Rectal smooth muscle tissue (tissue), 1 donor: ENCODE measurements at regions not wholly inside any gene's neighbourhood (a gene's known extent, or its start where the extent isn't known, plus 50 kb on each side); places are given as distances from the start of the nearest gene placed in this dataset.
A peak's percentile ranks its signal among the peaks of the same experiment; 100 is the strongest.

Source experiments
- H3K27ac ChIP-seq: one replicate; pipeline ENCODE4 v1.7.0; 2013; ENCODE audit warnings: low read depth, low read length, inconsistent platforms
- H3K27me3 ChIP-seq: one replicate; pipeline ENCODE4 v1.7.0; 2013; ENCODE audit warnings: low read length; ENCODE audit not compliant: control insufficient read depth, insufficient read depth
- H3K36me3 ChIP-seq: one replicate; pipeline ENCODE4 v1.7.0; 2013; ENCODE audit warnings: low read length; ENCODE audit not compliant: control insufficient read depth, insufficient read depth
- H3K4me1 ChIP-seq: one replicate; pipeline ENCODE4 v1.7.0; 2013; ENCODE audit warnings: low read length; ENCODE audit not compliant: control insufficient read depth, insufficient read depth
- H3K4me3 ChIP-seq: one replicate; pipeline ENCODE4 v1.7.0; 2013; ENCODE audit warnings: low read length
- H3K9ac ChIP-seq: one replicate; pipeline ENCODE4 v1.7.0; 2013; ENCODE audit warnings: low read length

- peaks cover 6% of the 10 kb centered on the region for H3K4me1 ChIP-seq
- H3K27ac ChIP-seq, result no peak overlapping the region
- no peak overlapping the region for H3K4me3 ChIP-seq
- no peaks in the 10 kb centered on the region for H3K27me3 ChIP-seq
- no peak overlapping the region for H3K9ac ChIP-seq
- H3K36me3 ChIP-seq, result no peaks in the 10 kb centered on the region
Observed at GRCh38 chr2:221715523-221716247, 143.6 kb upstream of the EPHA4 start.

- H3K4me3 ChIP-seq, result no peak overlapping the region
- no peaks in the 10 kb centered on the region for H3K36me3 ChIP-seq
- peak overlapping the region; percentile 67 for H3K27ac ChIP-seq
- peaks cover 9% of the 10 kb centered on the region for H3K4me1 ChIP-seq
- no peaks in the 10 kb centered on the region for H3K27me3 ChIP-seq
- H3K9ac ChIP-seq, result no peak overlapping the region
Observed at GRCh38 chr2:221710744-221711143, 138.6 kb upstream of the EPHA4 start.

- H3K36me3 ChIP-seq, result no peaks in the 10 kb centered on the region
- no peak overlapping the region for H3K4me3 ChIP-seq
- H3K4me1 ChIP-seq, result peaks cover 9% of the 10 kb centered on the region
- no peaks in the 10 kb centered on the region for H3K27me3 ChIP-seq
- no peak overlapping the region for H3K9ac ChIP-seq
- no peak overlapping the region for H3K27ac ChIP-seq
Observed at GRCh38 chr2:221708902-221709301, 136.8 kb upstream of the EPHA4 start.

GRCh38 chr2:221705185-221705877, 133.2 kb upstream of the EPHA4 start:
- Histone ChIP-seq H3K27ac (no peak overlapping the region), H3K36me3 (no peaks in the 10 kb centered on the region), H3K27me3 (no peaks in the 10 kb centered on the region), H3K9ac (no peak overlapping the region), H3K4me3 (no peak overlapping the region), H3K4me1 (peaks cover 3% of the 10 kb centered on the region)

- no peak overlapping the region for H3K27ac ChIP-seq
- no peak overlapping the region for H3K4me3 ChIP-seq
- peaks cover under 1% of the 10 kb centered on the region for H3K4me1 ChIP-seq
- H3K27me3 ChIP-seq, result no peaks in the 10 kb centered on the region
- no peaks in the 10 kb centered on the region for H3K36me3 ChIP-seq
- H3K9ac ChIP-seq, result no peak overlapping the region
Observed at GRCh38 chr2:221704442-221704841, 132.3 kb upstream of the EPHA4 start.

GRCh38 chr2:221693365-221693764, 121.3 kb upstream of the EPHA4 start:
- H3K27ac ChIP-seq, result no peak overlapping the region
- H3K4me3 ChIP-seq, result no peak overlapping the region
- no peaks in the 10 kb centered on the region for H3K36me3 ChIP-seq
- H3K27me3 ChIP-seq, result no peaks in the 10 kb centered on the region
- peaks cover 2% of the 10 kb centered on the region for H3K4me1 ChIP-seq
- no peak overlapping the region for H3K9ac ChIP-seq

GRCh38 chr2:221691571-221691970, 119.5 kb upstream of the EPHA4 start:
- Histone ChIP-seq H3K27me3 (no peaks in the 10 kb centered on the region), H3K9ac (no peak overlapping the region), H3K4me1 (peaks cover 2% of the 10 kb centered on the region), H3K36me3 (no peaks in the 10 kb centered on the region), H3K27ac (no peak overlapping the region), H3K4me3 (no peak overlapping the region)

GRCh38 chr2:221689140-221689539, 117.0 kb upstream of the EPHA4 start:
- Histone ChIP-seq H3K9ac (no peak overlapping the region), H3K27ac (no peak overlapping the region), H3K4me3 (no peak overlapping the region), H3K27me3 (no peaks in the 10 kb centered on the region), H3K4me1 (peaks cover 2% of the 10 kb centered on the region), H3K36me3 (no peaks in the 10 kb centered on the region)

- no peak overlapping the region for H3K4me3 ChIP-seq
- no peaks in the 10 kb centered on the region for H3K36me3 ChIP-seq
- H3K4me1 ChIP-seq, result no peaks in the 10 kb centered on the region
- no peaks in the 10 kb centered on the region for H3K27me3 ChIP-seq
- no peak overlapping the region for H3K9ac ChIP-seq
- no peak overlapping the region for H3K27ac ChIP-seq
Observed at GRCh38 chr2:221680548-221680947, 108.4 kb upstream of the EPHA4 start.

- no peak overlapping the region for H3K9ac ChIP-seq
- H3K27me3 ChIP-seq, result no peaks in the 10 kb centered on the region
- no peak overlapping the region for H3K27ac ChIP-seq
- no peaks in the 10 kb centered on the region for H3K4me1 ChIP-seq
- H3K36me3 ChIP-seq, result no peaks in the 10 kb centered on the region
- H3K4me3 ChIP-seq, result no peak overlapping the region
Observed at GRCh38 chr2:221677688-221678087, 105.6 kb upstream of the EPHA4 start.

- H3K27me3 ChIP-seq, result no peaks in the 10 kb centered on the region
- no peak overlapping the region for H3K27ac ChIP-seq
- no peak overlapping the region for H3K9ac ChIP-seq
- H3K36me3 ChIP-seq, result no peaks in the 10 kb centered on the region
- H3K4me1 ChIP-seq, result no peaks in the 10 kb centered on the region
- H3K4me3 ChIP-seq, result no peak overlapping the region
Observed at GRCh38 chr2:221676566-221677172, 104.6 kb upstream of the EPHA4 start.

GRCh38 chr2:221675201-221675908, 103.3 kb upstream of the EPHA4 start:
- H3K9ac ChIP-seq, result no peak overlapping the region
- no peaks in the 10 kb centered on the region for H3K27me3 ChIP-seq
- no peak overlapping the region for H3K4me3 ChIP-seq
- H3K36me3 ChIP-seq, result no peaks in the 10 kb centered on the region
- no peaks in the 10 kb centered on the region for H3K4me1 ChIP-seq
- H3K27ac ChIP-seq, result no peak overlapping the region
